Chondrocyte (in vitro differentiated cells): ENCODE measurements at regions not wholly inside any gene's neighbourhood (a gene's known extent, or its start where the extent isn't known, plus 50 kb on each side); places are given as distances from the start of the nearest gene placed in this dataset.

Source experiments
- DNase-seq: peaks from one replicate; pipeline ENCODE4 v3.0.0; 2021; ENCODE audit warnings: mixed read lengths, low spot score
- H3K27ac Mint-ChIP-seq: one replicate; pipeline ENCODE4 v1.8.0; 2021; ENCODE audit warnings: mild to moderate bottlenecking, moderate library complexity, mixed read lengths; ENCODE audit not compliant: unreplicated experiment
- H3K27me3 Mint-ChIP-seq: 2 replicates; pipeline ENCODE4 v1.8.0; 2021; ENCODE audit warnings: low read depth, mixed read lengths
- H3K36me3 Mint-ChIP-seq: 2 replicates; pipeline ENCODE4 v1.8.0; 2021; ENCODE audit warnings: low read depth, mixed read lengths
- H3K4me1 Mint-ChIP-seq: 2 replicates; pipeline ENCODE4 v1.8.0; 2021; ENCODE audit warnings: low read depth, mild to moderate bottlenecking, mixed read lengths
- H3K4me3 Mint-ChIP-seq: one replicate; pipeline ENCODE4 v1.8.0; 2021; ENCODE audit warnings: mild to moderate bottlenecking, moderate library complexity, mixed read lengths; ENCODE audit not compliant: unreplicated experiment
- H3K9me3 Mint-ChIP-seq: 2 replicates; pipeline ENCODE4 v1.8.0; 2021; ENCODE audit warnings: low read depth, mixed read lengths
- CTCF ChIP-seq: fragments of 200-600 bp; sonication (generic); IDR thresholded peaks from 2 replicates; pipeline ENCODE4 v1.5.0; 2021; ENCODE audit warnings: antibody characterized with exemption, mild to moderate bottlenecking, moderate library complexity

DNA sequence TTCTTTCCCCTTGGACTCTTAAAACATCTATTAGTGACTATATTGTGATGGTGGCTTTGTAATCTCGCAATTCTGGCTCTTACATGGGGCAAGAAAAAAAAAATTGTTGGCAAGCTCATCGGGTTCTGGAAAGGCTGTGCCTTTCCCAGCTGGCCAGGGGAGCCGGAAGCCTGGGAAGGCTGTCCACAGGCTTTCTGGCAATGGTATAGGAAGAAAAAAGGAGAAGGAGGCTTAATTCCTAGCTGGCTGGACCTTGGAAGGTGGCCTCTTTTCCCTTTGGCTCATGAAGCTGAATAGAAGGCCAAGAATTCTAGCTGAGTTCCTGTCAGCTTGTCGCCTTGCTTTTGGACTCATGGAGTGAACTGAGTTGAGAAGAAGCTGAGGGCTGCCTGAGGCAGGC lies 243.5 kb upstream of the SEMA6D start:
- no peak for DNase-seq
- H3K36me3 Mint-ChIP-seq = no peaks in the 10 kb centered on the region

GRCh38 chr15:47475336-47475735 lies 242.0 kb upstream of the SEMA6D start:
- TF ChIP-seq CTCF = no peak
- no peak overlapping the region for H3K4me3 Mint-ChIP-seq
- H3K9me3 Mint-ChIP-seq = no peaks in the 10 kb centered on the region
- no peaks in the 10 kb centered on the region for H3K27me3 Mint-ChIP-seq
- no peaks in the 10 kb centered on the region for H3K36me3 Mint-ChIP-seq
- no peak overlapping the region for H3K27ac Mint-ChIP-seq
- H3K4me1 Mint-ChIP-seq = peaks cover 4% of the 10 kb centered on the region
- no peak for DNase-seq

More for the DNA sequence above, 243.5 kb upstream of the SEMA6D start:
- Mint-ChIP-seq H3K4me1 (peaks cover 4% of the 10 kb centered on the region), H3K27ac (no peak overlapping the region), H3K27me3 (no peaks in the 10 kb centered on the region), H3K4me3 (no peak overlapping the region), H3K9me3 (no peaks in the 10 kb centered on the region)
- no peak for TF ChIP-seq CTCF

DNA sequence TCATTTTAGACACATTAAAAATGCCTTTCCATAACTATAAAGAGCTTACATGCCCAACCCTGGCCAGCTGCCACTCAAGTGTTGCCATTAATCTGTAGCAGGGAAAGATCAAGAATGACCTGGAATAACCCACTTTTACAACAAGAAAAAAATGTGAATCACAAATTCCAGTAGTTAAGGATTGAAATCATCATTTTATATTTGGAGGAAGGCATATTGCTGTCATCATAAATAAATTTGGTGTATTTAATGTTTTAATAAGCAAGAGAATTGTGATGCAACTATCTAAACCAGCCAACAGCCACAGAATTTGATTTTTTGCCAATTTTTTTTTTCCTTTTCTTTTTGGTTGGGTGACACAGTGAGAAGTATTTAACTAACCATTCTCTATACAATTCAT lies 240.0 kb upstream of the SEMA6D start:
- Mint-ChIP-seq H3K27ac (no peak overlapping the region), H3K4me1 (no peaks in the 10 kb centered on the region), H3K9me3 (no peaks in the 10 kb centered on the region), H3K36me3 (no peaks in the 10 kb centered on the region), H3K4me3 (no peak overlapping the region), H3K27me3 (no peaks in the 10 kb centered on the region)
- TF ChIP-seq CTCF = no peak
- DNase-seq = no peak

DNA sequence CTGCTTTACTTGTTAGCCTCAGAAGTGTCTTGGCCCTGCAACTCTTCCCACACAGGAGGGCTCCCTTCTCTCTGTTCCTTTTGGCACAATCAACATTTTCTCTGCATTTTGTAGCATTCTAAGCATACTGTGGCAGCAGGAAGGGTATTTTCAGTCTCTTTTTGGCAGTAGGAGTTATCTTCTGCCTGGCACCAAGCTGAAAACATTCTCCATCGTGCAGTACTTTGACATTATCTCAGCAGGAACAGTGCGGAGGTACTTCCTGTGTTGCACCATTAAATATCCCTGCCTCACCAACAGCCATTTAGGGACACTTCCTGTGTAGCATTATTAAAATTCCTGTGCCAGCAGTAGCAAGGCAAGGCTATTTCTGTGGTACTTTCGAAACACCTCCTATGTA lies 233.2 kb upstream of the SEMA6D start:
- no peak for DNase-seq
- no peaks in the 10 kb centered on the region for H3K9me3 Mint-ChIP-seq
- no peaks in the 10 kb centered on the region for H3K36me3 Mint-ChIP-seq
- no peak for TF ChIP-seq CTCF
- no peak overlapping the region for H3K27ac Mint-ChIP-seq
- no peaks in the 10 kb centered on the region for H3K27me3 Mint-ChIP-seq
- H3K4me3 Mint-ChIP-seq = no peak overlapping the region
- H3K4me1 Mint-ChIP-seq = peaks cover 3% of the 10 kb centered on the region

GRCh38 chr15:47484997-47485396 lies 232.3 kb upstream of the SEMA6D start:
- Mint-ChIP-seq H3K9me3 (no peaks in the 10 kb centered on the region), H3K27me3 (no peaks in the 10 kb centered on the region), H3K4me1 (peaks cover 3% of the 10 kb centered on the region), H3K27ac (no peak overlapping the region), H3K4me3 (no peak overlapping the region), H3K36me3 (no peaks in the 10 kb centered on the region)
- TF ChIP-seq CTCF = no peak
- no peak for DNase-seq
